GM23338 (cell line): ENCODE measurements at regions not wholly inside any gene's neighbourhood (a gene's known extent, or its start where the extent isn't known, plus 50 kb on each side); places are given as distances from the start of the nearest gene placed in this dataset.

Experiments
- CREB1 ChIP-seq: fragments of 250-450 bp; sonication (Bioruptor Pico); IDR thresholded peaks from 2 replicates; pipeline ENCODE4 v1.5.0; 2020; ENCODE audit warnings: low read depth, mild to moderate bottlenecking, moderate library complexity
- EZH2 ChIP-seq: fragments of 200-600 bp; sonication (generic); IDR thresholded peaks from one replicate; pipeline ENCODE4 v1.8.0; 2017; ENCODE audit warnings: antibody characterized with exemption, mild to moderate bottlenecking, low read depth; ENCODE audit not compliant: unreplicated experiment
- EZH2phosphoT487 ChIP-seq: fragments of 200-600 bp; sonication (generic); IDR thresholded peaks from one replicate; pipeline ENCODE4 v1.8.1; 2018; ENCODE audit warnings: antibody characterized with exemption; ENCODE audit not compliant: unreplicated experiment
- JUNB ChIP-seq: IDR thresholded peaks from one replicate; pipeline ENCODE4 v1.6.1; 2016; ENCODE audit warnings: antibody characterized with exemption; ENCODE audit not compliant: unreplicated experiment
- NANOG ChIP-seq: IDR thresholded peaks from 2 replicates; pipeline ENCODE4 v1.6.1; 2016; ENCODE audit warnings: antibody characterized with exemption, borderline replicate concordance
- POLR2AphosphoS5 ChIP-seq: IDR thresholded peaks from 2 replicates; pipeline ENCODE4 v1.6.1; 2016; ENCODE audit warnings: antibody characterized with exemption, low read depth
- REST ChIP-seq: IDR thresholded peaks from one replicate; pipeline ENCODE4 v1.6.1; 2018; ENCODE audit warnings: antibody characterized with exemption; ENCODE audit not compliant: unreplicated experiment
- STAT1 ChIP-seq: IDR thresholded peaks from one replicate; pipeline ENCODE4 v1.6.1; 2016; ENCODE audit warnings: antibody characterized with exemption; ENCODE audit not compliant: unreplicated experiment
- ZNF114 ChIP-seq: fragments of 250-450 bp; sonication (Bioruptor Pico); IDR thresholded peaks from 2 replicates; pipeline ENCODE4 v1.5.0; 2020; ENCODE audit warnings: mild to moderate bottlenecking, moderate library complexity
- ZNF331 ChIP-seq: fragments of 250-450 bp; sonication (Bioruptor Pico); IDR thresholded peaks from 2 replicates; pipeline ENCODE4 v1.5.0; 2020; ENCODE audit warnings: low read depth, mild to moderate bottlenecking, moderate library complexity
- ZNF462 ChIP-seq: fragments of 250-450 bp; sonication (Bioruptor Pico); IDR thresholded peaks from 2 replicates; pipeline ENCODE4 v1.5.0; 2020; ENCODE audit warnings: mild to moderate bottlenecking, moderate library complexity
- TF ChIP-seq, protein P1 (sequence below), 2 experiments: fragments of 200-600 bp in 1 of 2; sonication (generic) in 1 of 2; conservative IDR thresholded peaks; 2 replicates each; pipeline versions ENCODE4 v1.5.1 to v1.6.1; 2016 to 2017; ENCODE audit warnings: antibody characterized with exemption in 2 of 2, low read depth in 2 of 2, mild to moderate bottlenecking in 2 of 2, moderate library complexity in 1 of 2
- TF ChIP-seq, protein P2 (sequence below): IDR thresholded peaks from 2 replicates; pipeline ENCODE4 v1.6.1; 2016; ENCODE audit warnings: antibody characterized with exemption

DNA sequence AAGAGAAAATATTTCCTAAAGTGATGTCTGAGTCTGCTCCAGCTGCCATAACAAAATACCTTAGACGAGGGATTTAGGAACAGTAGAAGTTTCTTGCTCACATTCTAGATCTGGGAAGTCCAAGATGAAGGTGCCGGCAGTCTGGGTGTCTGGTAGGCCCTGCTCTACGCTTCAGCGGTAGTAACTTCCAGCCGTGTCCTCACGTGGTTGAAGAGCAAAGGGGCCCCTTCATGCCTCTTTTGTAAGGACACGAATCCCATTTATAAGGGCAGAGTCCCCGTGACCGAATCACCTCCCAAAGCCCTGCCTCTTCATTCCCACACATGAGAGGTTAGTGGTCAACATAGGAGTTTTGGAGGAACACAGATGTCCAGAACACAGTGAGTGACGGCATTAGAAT lies 52.2 kb upstream of the INPP5A start:
- TF ChIP-seq, protein P1, sequence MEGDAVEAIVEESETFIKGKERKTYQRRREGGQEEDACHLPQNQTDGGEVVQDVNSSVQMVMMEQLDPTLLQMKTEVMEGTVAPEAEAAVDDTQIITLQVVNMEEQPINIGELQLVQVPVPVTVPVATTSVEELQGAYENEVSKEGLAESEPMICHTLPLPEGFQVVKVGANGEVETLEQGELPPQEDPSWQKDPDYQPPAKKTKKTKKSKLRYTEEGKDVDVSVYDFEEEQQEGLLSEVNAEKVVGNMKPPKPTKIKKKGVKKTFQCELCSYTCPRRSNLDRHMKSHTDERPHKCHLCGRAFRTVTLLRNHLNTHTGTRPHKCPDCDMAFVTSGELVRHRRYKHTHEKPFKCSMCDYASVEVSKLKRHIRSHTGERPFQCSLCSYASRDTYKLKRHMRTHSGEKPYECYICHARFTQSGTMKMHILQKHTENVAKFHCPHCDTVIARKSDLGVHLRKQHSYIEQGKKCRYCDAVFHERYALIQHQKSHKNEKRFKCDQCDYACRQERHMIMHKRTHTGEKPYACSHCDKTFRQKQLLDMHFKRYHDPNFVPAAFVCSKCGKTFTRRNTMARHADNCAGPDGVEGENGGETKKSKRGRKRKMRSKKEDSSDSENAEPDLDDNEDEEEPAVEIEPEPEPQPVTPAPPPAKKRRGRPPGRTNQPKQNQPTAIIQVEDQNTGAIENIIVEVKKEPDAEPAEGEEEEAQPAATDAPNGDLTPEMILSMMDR (conservative IDR thresholded peaks at IDR 0.05; ENCODE audit: low read depth in 2 of 2) = no peak
- TF ChIP-seq EZH2 (no peak), EZH2phosphoT487 (no peak), POLR2AphosphoS5 (no peak), REST (no peak), NANOG (no peak), JUNB (no peak), ZNF114 (no peak), ZNF462 (no peak), CREB1 (CRISPR knock-in tag) (no peak), ZNF331 (no peak), STAT1 (no peak)
- TF ChIP-seq, protein P2, sequence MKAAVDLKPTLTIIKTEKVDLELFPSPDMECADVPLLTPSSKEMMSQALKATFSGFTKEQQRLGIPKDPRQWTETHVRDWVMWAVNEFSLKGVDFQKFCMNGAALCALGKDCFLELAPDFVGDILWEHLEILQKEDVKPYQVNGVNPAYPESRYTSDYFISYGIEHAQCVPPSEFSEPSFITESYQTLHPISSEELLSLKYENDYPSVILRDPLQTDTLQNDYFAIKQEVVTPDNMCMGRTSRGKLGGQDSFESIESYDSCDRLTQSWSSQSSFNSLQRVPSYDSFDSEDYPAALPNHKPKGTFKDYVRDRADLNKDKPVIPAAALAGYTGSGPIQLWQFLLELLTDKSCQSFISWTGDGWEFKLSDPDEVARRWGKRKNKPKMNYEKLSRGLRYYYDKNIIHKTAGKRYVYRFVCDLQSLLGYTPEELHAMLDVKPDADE = no peak
